OCI-LY7 (cell line): ENCODE measurements at regions not wholly inside any gene's neighbourhood (a gene's known extent, or its start where the extent isn't known, plus 50 kb on each side); places are given as distances from the start of the nearest gene placed in this dataset.

Source experiments
- BruUV-seq: library from RNA; stranded (reverse); fragments of 400-500 nt; replicated peaks from 2 replicates; lab custom pipeline; 2021; lab: Mats Ljungman, UMichigan
- CTCF ChIA-PET: fragments of 300-600 bp; sonication (Branson Sonifier 250); formaldehyde crosslinking; loops from one replicate; lab custom pipeline; 2022; ENCODE audit warnings: antibody characterized with exemption; ENCODE audit not compliant: unreplicated experiment; lab: Charles Lee
- POLR2A ChIA-PET: fragments of 300-600 bp; sonication (Branson Sonifier 250); formaldehyde crosslinking; loops from one replicate; lab custom pipeline; 2022; ENCODE audit warnings: antibody characterized with exemption; lab: Charles Lee
- DNase-seq: peaks from one replicate; pipeline ENCODE4 v3.0.0-alpha.2; 2015; ENCODE audit warnings: low spot score
- H2AFZ ChIP-seq: fragments of 200-600 bp; sonication (generic), shearing (Covaris generic); 2 replicates; pipeline ENCODE4 v1.6.1; 2014; ENCODE audit warnings: mild to moderate bottlenecking, antibody characterized with exemption, low read length, moderate library complexity
- H3K27ac ChIP-seq: fragments of 200-600 bp; sonication (generic); 2 replicates; pipeline ENCODE4 v1.5.1; 2014; ENCODE audit warnings: mixed run types, low read depth, mild to moderate bottlenecking, moderate library complexity, low read length, inconsistent platforms; ENCODE audit not compliant: poor library complexity, severe bottlenecking
- H3K36me3 ChIP-seq: fragments of 200-600 bp; sonication (generic); 2 replicates; pipeline ENCODE4 v1.6.1; 2014; ENCODE audit warnings: mild to moderate bottlenecking, antibody characterized with exemption, low read length, moderate library complexity, mixed read lengths; ENCODE audit not compliant: insufficient read depth
- H3K4me1 ChIP-seq: fragments of 200-600 bp; sonication (generic); 2 replicates; pipeline ENCODE4 v1.5.1; 2014; ENCODE audit warnings: mild to moderate bottlenecking, low read length; ENCODE audit not compliant: insufficient read depth, poor library complexity, severe bottlenecking
- H3K4me2 ChIP-seq: fragments of 200-600 bp; sonication (generic); 2 replicates; pipeline ENCODE4 v1.6.1; 2014; ENCODE audit warnings: mild to moderate bottlenecking, low read length
- H3K4me3 ChIP-seq: fragments of 200-600 bp; sonication (generic); 2 replicates; pipeline ENCODE4 v1.5.1; 2014; ENCODE audit warnings: mild to moderate bottlenecking, low read depth, low read length; ENCODE audit not compliant: poor library complexity, severe bottlenecking
- H3K79me2 ChIP-seq: fragments of 200-600 bp; sonication (generic); 2 replicates; pipeline ENCODE4 v1.6.1; 2016; ENCODE audit warnings: low read depth, mild to moderate bottlenecking, low read length, moderate library complexity, mixed read lengths; ENCODE audit not compliant: insufficient read depth
- H3K9me2 ChIP-seq: fragments of 200-600 bp; sonication (generic); 2 replicates; pipeline ENCODE4 v1.6.1; 2016; ENCODE audit warnings: mild to moderate bottlenecking, low read length, mixed read lengths; ENCODE audit not compliant: insufficient read depth
- H3K9me3 ChIP-seq: fragments of 200-600 bp; sonication (generic); 2 replicates; pipeline ENCODE4 v1.6.1; 2014; ENCODE audit warnings: mild to moderate bottlenecking, mixed run types, low read length, mixed read lengths
- H4K20me1 ChIP-seq: fragments of 200-600 bp; sonication (generic); 2 replicates; pipeline ENCODE4 v1.6.1; 2014; ENCODE audit warnings: mild to moderate bottlenecking, antibody characterized with exemption, low read length, moderate library complexity, mixed read lengths; ENCODE audit not compliant: insufficient read depth
- EZH2phosphoT487 ChIP-seq: fragments of 200-600 bp; sonication (generic); IDR thresholded peaks from 2 replicates; pipeline ENCODE4 v1.6.1; 2018; ENCODE audit warnings: low read depth, borderline replicate concordance, mild to moderate bottlenecking, mixed run types, antibody characterized with exemption, low read length, moderate library complexity, mixed read lengths
- intact Hi-C: fragments of 100-400 bp; cut with micrococcal nuclease; formaldehyde crosslinking; loops from one replicate; pipeline ENCODE4 v1.10.0; 2022; ENCODE audit not compliant: unreplicated experiment
- TF ChIP-seq, protein P1 (sequence below): fragments of 200-600 bp; sonication (generic); conservative IDR thresholded peaks from 2 replicates; pipeline ENCODE4 v1.5.1; 2014; ENCODE audit warnings: mild to moderate bottlenecking, antibody characterized with exemption, low read length, moderate library complexity, mixed read lengths

- TF ChIP-seq, protein P1, sequence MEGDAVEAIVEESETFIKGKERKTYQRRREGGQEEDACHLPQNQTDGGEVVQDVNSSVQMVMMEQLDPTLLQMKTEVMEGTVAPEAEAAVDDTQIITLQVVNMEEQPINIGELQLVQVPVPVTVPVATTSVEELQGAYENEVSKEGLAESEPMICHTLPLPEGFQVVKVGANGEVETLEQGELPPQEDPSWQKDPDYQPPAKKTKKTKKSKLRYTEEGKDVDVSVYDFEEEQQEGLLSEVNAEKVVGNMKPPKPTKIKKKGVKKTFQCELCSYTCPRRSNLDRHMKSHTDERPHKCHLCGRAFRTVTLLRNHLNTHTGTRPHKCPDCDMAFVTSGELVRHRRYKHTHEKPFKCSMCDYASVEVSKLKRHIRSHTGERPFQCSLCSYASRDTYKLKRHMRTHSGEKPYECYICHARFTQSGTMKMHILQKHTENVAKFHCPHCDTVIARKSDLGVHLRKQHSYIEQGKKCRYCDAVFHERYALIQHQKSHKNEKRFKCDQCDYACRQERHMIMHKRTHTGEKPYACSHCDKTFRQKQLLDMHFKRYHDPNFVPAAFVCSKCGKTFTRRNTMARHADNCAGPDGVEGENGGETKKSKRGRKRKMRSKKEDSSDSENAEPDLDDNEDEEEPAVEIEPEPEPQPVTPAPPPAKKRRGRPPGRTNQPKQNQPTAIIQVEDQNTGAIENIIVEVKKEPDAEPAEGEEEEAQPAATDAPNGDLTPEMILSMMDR = no peak
- TF ChIP-seq EZH2phosphoT487 = no peak
- H3K4me2 ChIP-seq = no peak overlapping the region
- H3K9me2 ChIP-seq = no peaks in the 10 kb centered on the region
- no peak overlapping the region for H3K4me3 ChIP-seq
- H4K20me1 ChIP-seq = no peaks in the 10 kb centered on the region
- H3K36me3 ChIP-seq = no peaks in the 10 kb centered on the region
- intact Hi-C loops = no loop called here
- H3K27ac ChIP-seq = no peak overlapping the region
- H3K4me1 ChIP-seq = no peaks in the 10 kb centered on the region
- no peak for DNase-seq
- no peaks in the 10 kb centered on the region for H3K79me2 ChIP-seq
- BruUV-seq = no TSS peak
- no peaks in the 10 kb centered on the region for H3K9me3 ChIP-seq
- no peak overlapping the region for H2AFZ ChIP-seq
- POLR2A ChIA-PET = no interaction called here
- CTCF ChIA-PET = no interaction called here
Measured at GRCh38 chr16:49952386-49952785, 72.6 kb upstream of the CNEP1R1 start.

DNA sequence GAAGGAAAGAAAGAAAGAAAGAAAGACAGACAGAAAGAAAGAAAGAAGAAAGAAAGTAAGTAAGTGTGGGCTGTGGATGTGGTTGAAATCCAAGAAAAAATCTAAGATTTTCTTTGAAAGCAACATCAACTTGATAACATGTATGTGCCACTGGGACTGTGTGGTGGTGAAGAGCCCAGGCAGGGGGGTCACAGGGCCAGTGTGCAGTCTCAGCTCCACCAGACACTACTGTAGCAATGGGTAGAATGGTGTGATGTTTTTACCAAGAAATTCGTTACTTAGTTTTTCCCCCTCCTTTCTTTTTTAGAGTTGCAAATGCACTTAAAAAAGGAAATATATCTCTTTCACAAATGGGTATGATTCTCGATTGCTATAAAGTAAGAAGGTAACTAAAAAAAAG is 71.9 kb upstream of the CNEP1R1 start:
- Histone ChIP-seq H3K27ac (no peak overlapping the region), H3K4me1 (no peaks in the 10 kb centered on the region), H3K79me2 (no peaks in the 10 kb centered on the region), H3K4me3 (no peak overlapping the region), H3K4me2 (no peak overlapping the region), H2AFZ (no peak overlapping the region), H3K9me3 (no peaks in the 10 kb centered on the region), H3K36me3 (no peaks in the 10 kb centered on the region), H3K9me2 (no peaks in the 10 kb centered on the region), H4K20me1 (no peaks in the 10 kb centered on the region)
- no peak for TF ChIP-seq EZH2phosphoT487
- TF ChIP-seq, protein P1 = no peak
- ChIA-PET POLR2A (no interaction called here), CTCF (no interaction called here)
- no TSS peak for BruUV-seq
- no peak for DNase-seq
- intact Hi-C loops = no loop called here

DNA sequence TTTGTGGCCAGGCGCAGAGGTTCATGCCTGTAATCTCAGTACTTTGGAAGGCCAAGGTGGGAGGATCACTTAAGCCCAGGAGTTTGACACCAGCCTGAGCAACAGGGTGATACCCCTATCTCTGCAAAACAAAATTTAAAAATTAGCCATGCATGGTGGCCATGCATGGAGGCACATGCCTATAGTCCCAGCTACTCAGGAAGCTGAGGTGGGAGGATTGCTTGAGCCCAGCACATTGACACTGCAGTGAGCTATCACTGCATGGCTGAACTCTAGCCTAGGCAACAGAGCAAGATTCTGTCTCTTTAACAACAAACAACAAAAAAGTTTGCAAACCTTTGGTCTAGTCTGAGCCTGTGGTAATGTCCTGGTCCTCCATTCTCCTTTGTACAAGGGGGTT is 69.2 kb upstream of the CNEP1R1 start:
- ChIA-PET POLR2A (interaction anchor here (0.6 to 0.7 kb wide), 3 partner anchors 142 to 1744 kb away, joined by 3 read pairs; no protein-coding TSS in a partner anchor), CTCF (no interaction called here)
- Histone ChIP-seq H3K4me2 (no peak overlapping the region), H3K27ac (no peak overlapping the region), H2AFZ (no peak overlapping the region), H3K36me3 (no peaks in the 10 kb centered on the region), H3K9me2 (no peaks in the 10 kb centered on the region), H3K9me3 (no peaks in the 10 kb centered on the region), H3K4me3 (no peak overlapping the region), H4K20me1 (no peaks in the 10 kb centered on the region), H3K4me1 (no peaks in the 10 kb centered on the region), H3K79me2 (no peaks in the 10 kb centered on the region)
- intact Hi-C loops = no loop called here
- no TSS peak for BruUV-seq
- DNase-seq = no peak
- TF ChIP-seq EZH2phosphoT487 = no peak
